Spleen (tissue), 11 donors: ENCODE measurements at regions not wholly inside any gene's neighbourhood (a gene's known extent, or its start where the extent isn't known, plus 50 kb on each side); places are given as distances from the start of the nearest gene placed in this dataset.

Experiments
- DNase-seq: peaks from one replicate; pipeline ENCODE4 v3.0.0-alpha.2; 2020
- H3K27ac ChIP-seq, 8 donors: fragments of 200-600 bp; sonication (generic) in 7 of 8; 1 replicate in 4 of 8; 2 replicates in 4 of 8; pipeline versions ENCODE4 v1.5.0 to v1.8.0; 2016 to 2021; ENCODE audit warnings: inconsistent platforms in 4 of 8, mild to moderate bottlenecking in 4 of 8, moderate library complexity in 1 of 8
- H3K27me3 ChIP-seq, 7 donors: fragments of 200-600 bp; sonication (generic) in 6 of 7; replicated peaks in 1 of 7; 1 replicate in 4 of 7; 2 replicates in 3 of 7; pipeline versions ENCODE4 v1.5.0 to v1.8.0; 2016 to 2021; ENCODE audit warnings: inconsistent platforms in 3 of 7, mild to moderate bottlenecking in 1 of 7
- H3K36me3 ChIP-seq, 6 donors: fragments of 200-600 bp; sonication (generic) in 5 of 6; 1 replicate in 4 of 6; 2 replicates in 2 of 6; pipeline versions ENCODE4 v1.5.0 to v1.8.0; 2016 to 2021; ENCODE audit warnings: inconsistent platforms in 2 of 6
- H3K4me1 ChIP-seq, 6 donors: fragments of 200-600 bp; sonication (generic) in 5 of 6; 1 replicate in 3 of 6; 2 replicates in 3 of 6; pipeline versions ENCODE4 v1.5.0 to v1.8.0; 2016 to 2021; ENCODE audit warnings: inconsistent platforms in 3 of 6
- H3K4me3 ChIP-seq, 8 donors: fragments of 200-600 bp; sonication (generic) in 7 of 8; 1 replicate in 4 of 8; 2 replicates in 4 of 8; pipeline versions ENCODE4 v1.5.0 to v1.8.0; 2016 to 2021; ENCODE audit warnings: inconsistent platforms in 4 of 8, mild to moderate bottlenecking in 4 of 8, moderate library complexity in 2 of 8
- H3K9me3 ChIP-seq, 8 donors: fragments of 200-600 bp; sonication (generic) in 7 of 8; 1 replicate in 4 of 8; 2 replicates in 4 of 8; pipeline versions ENCODE4 v1.5.0 to v1.8.0; 2016 to 2021; ENCODE audit warnings: inconsistent platforms in 4 of 8
- POLR2A ChIP-seq, 3 donors: fragments of 450-650 bp; IDR thresholded peaks; one replicate each; pipeline ENCODE4 v1.5.1; 2017; ENCODE audit warnings: antibody characterized with exemption in 3 of 3, mild to moderate bottlenecking in 1 of 3
- POLR2AphosphoS5 ChIP-seq, 3 donors: sonication (generic); formaldehyde crosslinking; IDR thresholded peaks; one replicate each; pipeline ENCODE4 v1.5.1; 2017; ENCODE audit warnings: antibody characterized with exemption in 3 of 3
- WGBS, 5 donors: extraction: QIAGEN DNeasy Blood & Tissue Kit in 3 of 5; methylation state at CpG; one replicate each; pipeline versions ENCODE4 v1.1.5 to v1.1.7; 2013 to 2018; 5-methylcytosine and 5-hydroxymethylcytosine counted together
- intact Hi-C: fragments of 100-400 bp; cut with DNase I; formaldehyde crosslinking; loops from one replicate; pipeline ENCODE4 v1.15.0; 2023; ENCODE audit warnings: low total_unique reads
- TF ChIP-seq, protein P1 (sequence below), 11 experiments: fragments of 200-600 bp in 7 of 11; fragments of 450-650 bp in 4 of 11; sonication (generic) in 4 of 11; IDR thresholded peaks in 8 of 11; conservative IDR thresholded peaks in 3 of 11; 1 replicate in 7 of 11; 2 replicates in 4 of 11; pipeline versions ENCODE4 v1.4.0 to v1.8.0; 2016 to 2021; ENCODE audit warnings: antibody characterized with exemption in 11 of 11, inconsistent platforms in 4 of 11, mild to moderate bottlenecking in 1 of 11
- donor health status: healthy with polysubstance abuse.
- donor health status: DM: no; HTN: no; CAD: no; lungs with moderate emphysema.
- donor health status: DM: no; HTN: no; CAD: no.
- donor health status: Bipolar disorder and iron deficiency.
- donor health status: healthy.
- donor health status: DM: no; HTN: no; CAD: no.
- donor health status: DM: yes; HTN: yes; CAD: no.

DNA sequence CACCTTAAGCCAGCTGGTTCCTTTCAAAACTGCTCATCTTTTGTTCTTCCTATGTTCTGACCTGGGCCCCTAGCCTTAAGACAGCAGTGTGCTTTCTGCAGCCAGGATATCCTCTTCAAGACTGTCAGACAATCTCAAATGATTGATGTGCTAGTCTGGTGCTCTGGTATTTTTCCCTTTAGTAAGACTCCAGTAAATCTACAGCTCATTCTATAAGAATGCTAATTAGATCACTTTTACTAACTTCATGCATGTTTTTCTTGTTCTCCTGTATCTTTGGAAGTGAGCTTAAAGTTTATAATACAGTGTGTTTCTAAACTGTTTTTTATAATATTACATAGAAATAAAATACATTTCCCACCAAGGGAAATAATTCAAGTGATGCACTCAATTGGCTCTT, 220.9 kb upstream of the NANOGP8 start:
- intact Hi-C loops: no loop called here
- no peak overlapping the region for H3K4me3 ChIP-seq
- no peaks in the 10 kb centered on the region for H3K4me1 ChIP-seq
- no peak for DNase-seq
- H3K36me3 ChIP-seq: no peaks in the 10 kb centered on the region
- no peak for TF ChIP-seq POLR2A (IDR thresholded peaks at IDR 0.05)
- no peak for TF ChIP-seq POLR2AphosphoS5 (IDR thresholded peaks at IDR 0.05)
- TF ChIP-seq, protein P1, sequence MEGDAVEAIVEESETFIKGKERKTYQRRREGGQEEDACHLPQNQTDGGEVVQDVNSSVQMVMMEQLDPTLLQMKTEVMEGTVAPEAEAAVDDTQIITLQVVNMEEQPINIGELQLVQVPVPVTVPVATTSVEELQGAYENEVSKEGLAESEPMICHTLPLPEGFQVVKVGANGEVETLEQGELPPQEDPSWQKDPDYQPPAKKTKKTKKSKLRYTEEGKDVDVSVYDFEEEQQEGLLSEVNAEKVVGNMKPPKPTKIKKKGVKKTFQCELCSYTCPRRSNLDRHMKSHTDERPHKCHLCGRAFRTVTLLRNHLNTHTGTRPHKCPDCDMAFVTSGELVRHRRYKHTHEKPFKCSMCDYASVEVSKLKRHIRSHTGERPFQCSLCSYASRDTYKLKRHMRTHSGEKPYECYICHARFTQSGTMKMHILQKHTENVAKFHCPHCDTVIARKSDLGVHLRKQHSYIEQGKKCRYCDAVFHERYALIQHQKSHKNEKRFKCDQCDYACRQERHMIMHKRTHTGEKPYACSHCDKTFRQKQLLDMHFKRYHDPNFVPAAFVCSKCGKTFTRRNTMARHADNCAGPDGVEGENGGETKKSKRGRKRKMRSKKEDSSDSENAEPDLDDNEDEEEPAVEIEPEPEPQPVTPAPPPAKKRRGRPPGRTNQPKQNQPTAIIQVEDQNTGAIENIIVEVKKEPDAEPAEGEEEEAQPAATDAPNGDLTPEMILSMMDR (IDR thresholded peaks at IDR 0.05 in 8 of 11, conservative IDR thresholded peaks at IDR 0.05 in 3 of 11): no peak
- no peak overlapping the region for H3K27ac ChIP-seq
- H3K27me3 ChIP-seq: no peaks in the 10 kb centered on the region
- H3K9me3 ChIP-seq: no peaks in the 10 kb centered on the region

DNA sequence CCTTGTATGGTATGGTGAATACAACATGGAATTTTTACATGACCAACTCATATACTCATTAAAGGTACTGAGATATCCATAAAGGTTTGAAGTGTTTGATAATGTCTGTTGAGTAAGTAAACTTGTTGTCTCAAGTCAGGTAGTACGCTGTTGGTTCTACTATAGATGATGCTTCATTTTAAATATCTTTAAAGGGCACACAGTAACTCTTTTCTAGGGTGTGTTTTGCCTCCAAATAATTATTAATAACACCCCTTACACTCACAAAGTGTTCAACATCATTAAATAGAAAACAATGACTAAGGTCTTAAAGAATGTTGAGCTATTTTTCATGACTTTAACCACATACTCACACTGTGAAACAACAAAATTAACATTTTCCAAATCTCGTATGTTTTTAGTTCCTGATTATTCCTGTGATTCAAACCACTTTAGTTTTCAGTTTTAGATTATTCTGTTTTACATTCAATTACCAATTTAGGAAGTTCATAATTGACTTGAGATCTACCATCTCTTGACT, 220.0 kb upstream of the NANOGP8 start:
- Histone ChIP-seq H3K27me3 (no peaks in the 10 kb centered on the region), H3K27ac (no peak overlapping the region), H3K9me3 (no peaks in the 10 kb centered on the region), H3K4me3 (no peak overlapping the region), H3K36me3 (no peaks in the 10 kb centered on the region), H3K4me1 (no peaks in the 10 kb centered on the region)
- no peak for DNase-seq
- TF ChIP-seq, protein P1 (IDR thresholded peaks at IDR 0.05 in 8 of 11, conservative IDR thresholded peaks at IDR 0.05 in 3 of 11): no peak
- TF ChIP-seq POLR2A (IDR thresholded peaks at IDR 0.05) (no peak), POLR2AphosphoS5 (IDR thresholded peaks at IDR 0.05) (no peak)
- WGBS, 5 donors: 75 to 79% (median 76%) methylated on average over 2 of the region's 2 CpGs
- intact Hi-C loops: no loop called here

DNA sequence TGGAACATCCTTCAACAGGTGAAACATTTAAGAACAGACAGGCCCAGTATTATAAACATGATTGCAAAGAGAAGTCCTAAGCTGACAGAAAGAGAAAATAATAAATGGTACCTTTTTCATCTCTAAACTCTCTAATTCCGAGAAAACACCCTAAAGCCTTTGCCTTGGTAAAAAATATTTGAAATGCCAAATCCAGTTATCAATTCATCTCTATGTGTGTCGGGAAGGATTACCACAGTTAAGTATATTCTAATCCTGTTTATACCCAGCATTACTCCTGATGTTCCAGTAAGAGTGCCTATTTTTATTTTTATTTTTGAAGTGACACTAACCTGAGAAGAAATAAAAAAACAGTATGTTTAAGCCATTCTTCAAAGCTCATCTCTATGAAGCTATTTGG, 219.3 kb upstream of the NANOGP8 start:
- no peak overlapping the region for H3K4me3 ChIP-seq
- no peaks in the 10 kb centered on the region for H3K4me1 ChIP-seq
- 87 to 99% (median 92%) methylated on average over 2 of the region's 2 CpGs for WGBS, 5 donors
- no peaks in the 10 kb centered on the region for H3K9me3 ChIP-seq
- DNase-seq: no peak
- TF ChIP-seq, protein P1 (IDR thresholded peaks at IDR 0.05 in 8 of 11, conservative IDR thresholded peaks at IDR 0.05 in 3 of 11): no peak
- no peak for TF ChIP-seq POLR2AphosphoS5 (IDR thresholded peaks at IDR 0.05)
- no peak for TF ChIP-seq POLR2A (IDR thresholded peaks at IDR 0.05)
- no peak overlapping the region for H3K27ac ChIP-seq
- peaks cover 0 to under 1% (median 0%) of the 10 kb centered on the region in 6 donors for H3K36me3 ChIP-seq
- H3K27me3 ChIP-seq: no peaks in the 10 kb centered on the region
- intact Hi-C loops: no loop called here

DNA sequence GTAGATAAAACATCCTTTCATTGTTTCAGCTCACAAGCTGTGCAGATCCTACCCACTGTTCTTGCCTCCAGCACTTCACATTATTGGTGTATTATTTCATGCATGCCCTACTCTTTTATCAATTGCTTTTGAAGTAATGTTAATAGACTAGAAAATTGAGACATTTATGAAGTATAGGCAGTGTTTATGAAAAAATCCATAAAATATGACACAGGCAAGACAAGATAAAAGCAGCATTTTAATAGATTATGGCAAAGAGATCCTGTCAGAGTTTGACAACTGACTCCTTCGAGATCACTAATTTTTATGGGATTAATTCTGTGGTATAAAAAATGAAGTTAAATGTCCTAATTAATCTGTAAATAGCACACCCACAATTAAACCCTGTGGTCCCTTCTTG, 217.2 kb upstream of the NANOGP8 start:
- TF ChIP-seq POLR2AphosphoS5 (IDR thresholded peaks at IDR 0.05) (no peak), POLR2A (IDR thresholded peaks at IDR 0.05) (no peak)
- TF ChIP-seq, protein P1 (IDR thresholded peaks at IDR 0.05 in 8 of 11, conservative IDR thresholded peaks at IDR 0.05 in 3 of 11): no peak
- Histone ChIP-seq H3K36me3 (peaks cover 0 to 5% (median 0%) of the 10 kb centered on the region in 6 donors), H3K4me1 (no peaks in the 10 kb centered on the region), H3K9me3 (no peaks in the 10 kb centered on the region), H3K4me3 (no peak overlapping the region), H3K27ac (no peak overlapping the region), H3K27me3 (no peaks in the 10 kb centered on the region)
- intact Hi-C loops: no loop called here
- no peak for DNase-seq
- 78 to 92% (median 90%) methylated on average over 1 of the region's 1 CpG for WGBS, 5 donors
